Breast epithelium (tissue), 4 donors: ENCODE measurements at regions not wholly inside any gene's neighbourhood (a gene's known extent, or its start where the extent isn't known, plus 50 kb on each side); places are given as distances from the start of the nearest gene placed in this dataset.

Experiments used
- DNase-seq, 2 donors: peaks; one replicate each; pipeline ENCODE4 v3.0.0-alpha.2; 2019; ENCODE audit warnings: low spot score in 2 of 2
- H3K27ac ChIP-seq, 2 donors: fragments of 200-600 bp; sonication (generic) in 1 of 2; one replicate each; pipeline ENCODE4 v1.5.1; 2016 to 2019; ENCODE audit warnings: mild to moderate bottlenecking in 1 of 2
- H3K27me3 ChIP-seq, 2 donors: fragments of 200-600 bp; sonication (generic) in 1 of 2; one replicate each; pipeline versions ENCODE4 v1.5.1 to v1.6.0; 2017 to 2019; ENCODE audit warnings: control low read depth in 1 of 2, mild to moderate bottlenecking in 1 of 2
- H3K36me3 ChIP-seq: fragments of 200-600 bp; one replicate; pipeline ENCODE4 v1.5.1; 2019
- H3K4me1 ChIP-seq, 2 donors: fragments of 200-600 bp; sonication (generic); one replicate each; pipeline ENCODE4 v1.5.1; 2016 to 2019; ENCODE audit warnings: control low read depth in 1 of 2
- H3K4me3 ChIP-seq, 3 donors: fragments of 200-600 bp; sonication (generic); 1 replicate in 2 of 3; 2 replicates in 1 of 3; pipeline ENCODE4 v1.5.1; 2016 to 2019; ENCODE audit warnings: mild to moderate bottlenecking in 3 of 3, moderate library complexity in 2 of 3
- H3K9me3 ChIP-seq, 2 donors: fragments of 200-600 bp; sonication (generic) in 1 of 2; one replicate each; pipeline ENCODE4 v1.5.1; 2016 to 2019; ENCODE audit warnings: control low read depth in 1 of 2
- CTCF ChIP-seq, 3 donors: fragments of 450-650 bp; IDR thresholded peaks; one replicate each; pipeline ENCODE4 v1.5.1; 2016 to 2017; ENCODE audit warnings: antibody characterized with exemption in 3 of 3, mild to moderate bottlenecking in 3 of 3, moderate library complexity in 3 of 3
- POLR2A ChIP-seq: fragments of 450-650 bp; IDR thresholded peaks from one replicate; pipeline ENCODE4 v1.6.1; 2016; ENCODE audit warnings: antibody characterized with exemption, mild to moderate bottlenecking, moderate library complexity
- POLR2AphosphoS5 ChIP-seq, 3 donors: sonication (generic); formaldehyde crosslinking; IDR thresholded peaks; one replicate each; pipeline ENCODE4 v1.6.1; 2017; ENCODE audit warnings: antibody characterized with exemption in 3 of 3
- intact Hi-C: fragments of 100-400 bp; cut with DNase I; formaldehyde crosslinking; loops from one replicate; pipeline ENCODE4 v1.15.1; 2023; ENCODE audit warnings: low total_unique reads

- peak; percentile 38 to 68 for DNase-seq
- H3K27ac ChIP-seq = peak overlapping the region; percentile 58 to 74
- H3K4me1 ChIP-seq = no peaks in the 10 kb centered on the region
- peak overlapping the region; percentile 38 to 71 (median 55) for H3K4me3 ChIP-seq
- H3K36me3 ChIP-seq = no peaks in the 10 kb centered on the region
- no peaks in the 10 kb centered on the region for H3K9me3 ChIP-seq
- no peaks in the 10 kb centered on the region for H3K27me3 ChIP-seq
- intact Hi-C loops = no loop called here
- TF ChIP-seq POLR2A = no peak
- TF ChIP-seq CTCF (IDR thresholded peaks at IDR 0.05) = peak; percentile 46 to 81 (median 49)
- no peak for TF ChIP-seq POLR2AphosphoS5 (IDR thresholded peaks at IDR 0.05)
Observed at GRCh38 chr5:2038321-2039179, 155.8 kb upstream of the IRX4 start.

- TF ChIP-seq CTCF (IDR thresholded peaks at IDR 0.05) (no peak), POLR2AphosphoS5 (IDR thresholded peaks at IDR 0.05) (no peak), POLR2A (no peak)
- no peaks in the 10 kb centered on the region for H3K27me3 ChIP-seq
Observed at GRCh38 chr5:2036885-2037284, 154.2 kb upstream of the IRX4 start.

GRCh38 chr5:2032432-2032831 is 149.7 kb upstream of the IRX4 start:
- Histone ChIP-seq H3K4me1 (no peaks in the 10 kb centered on the region), H3K27ac (no peak overlapping the region), H3K9me3 (peaks cover 0 to 4% of the 10 kb centered on the region in 2 donors), H3K4me3 (no peak overlapping the region), H3K27me3 (no peaks in the 10 kb centered on the region), H3K36me3 (no peaks in the 10 kb centered on the region)
- DNase-seq = no peak
- TF ChIP-seq CTCF (IDR thresholded peaks at IDR 0.05) = no peak
- no peak for TF ChIP-seq POLR2AphosphoS5 (IDR thresholded peaks at IDR 0.05)
- TF ChIP-seq POLR2A = no peak
- intact Hi-C loops = no loop called here

More at GRCh38 chr5:2036885-2037284, 154.2 kb upstream of the IRX4 start:
- Histone ChIP-seq H3K4me1 (no peaks in the 10 kb centered on the region), H3K36me3 (no peaks in the 10 kb centered on the region), H3K4me3 (no peak overlapping the region), H3K9me3 (peaks cover 0 to 4% of the 10 kb centered on the region in 2 donors), H3K27ac (no peak overlapping the region)
- DNase-seq = no peak
- intact Hi-C loops = no loop called here

GRCh38 chr5:2031581-2031980 is 148.9 kb upstream of the IRX4 start:
- intact Hi-C loops = no loop called here
- Histone ChIP-seq H3K9me3 (peaks cover 0 to 4% of the 10 kb centered on the region in 2 donors), H3K36me3 (no peaks in the 10 kb centered on the region), H3K4me3 (no peak overlapping the region), H3K4me1 (no peaks in the 10 kb centered on the region), H3K27me3 (no peaks in the 10 kb centered on the region), H3K27ac (no peak overlapping the region)
- no peak for DNase-seq
- TF ChIP-seq POLR2AphosphoS5 (IDR thresholded peaks at IDR 0.05) = no peak

GRCh38 chr5:2030131-2030530 is 147.4 kb upstream of the IRX4 start:
- Histone ChIP-seq H3K4me1 (no peaks in the 10 kb centered on the region), H3K9me3 (peaks cover 0 to 4% of the 10 kb centered on the region in 2 donors), H3K36me3 (no peaks in the 10 kb centered on the region), H3K27me3 (no peaks in the 10 kb centered on the region), H3K27ac (peak overlapping the region; percentile 26 to 54), H3K4me3 (no peak overlapping the region)
- TF ChIP-seq POLR2AphosphoS5 (IDR thresholded peaks at IDR 0.05) (no peak), POLR2A (no peak), CTCF (IDR thresholded peaks at IDR 0.05) (no peak)
- DNase-seq = no peak
- intact Hi-C loops = no loop called here
